NOMO-1 (cell line): ENCODE measurements at regions not wholly inside any gene's neighbourhood (a gene's known extent, or its start where the extent isn't known, plus 50 kb on each side); places are given as distances from the start of the nearest gene placed in this dataset.

Experiments used
- DNase-seq, 2 experiments: peaks; one replicate each; lab custom pipeline; 2025; ENCODE audit not compliant: unreplicated experiment in 2 of 2; lab: John Stamatoyannopoulos, UW

DNA sequence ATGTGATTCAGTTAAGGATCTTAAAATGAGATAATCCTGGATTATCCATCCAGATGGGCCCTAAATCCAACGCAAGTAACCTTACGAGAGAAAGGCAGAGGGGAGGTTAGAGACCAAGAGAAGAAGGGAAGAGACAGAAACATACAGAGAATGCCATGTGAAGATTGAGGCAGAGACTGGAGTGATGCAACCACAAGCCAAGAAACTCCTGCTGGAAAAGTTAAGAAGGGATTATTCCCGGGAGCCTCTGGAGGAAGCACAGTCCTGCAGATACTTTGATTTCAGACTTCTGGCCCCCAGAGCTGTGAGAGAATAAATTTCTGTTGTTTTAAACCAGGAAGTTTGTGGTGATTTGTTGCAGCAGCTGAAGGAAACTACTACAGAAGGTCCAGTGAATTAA is 992.7 kb downstream of the BCL11A start:
- DNase-seq, result no peak

DNA sequence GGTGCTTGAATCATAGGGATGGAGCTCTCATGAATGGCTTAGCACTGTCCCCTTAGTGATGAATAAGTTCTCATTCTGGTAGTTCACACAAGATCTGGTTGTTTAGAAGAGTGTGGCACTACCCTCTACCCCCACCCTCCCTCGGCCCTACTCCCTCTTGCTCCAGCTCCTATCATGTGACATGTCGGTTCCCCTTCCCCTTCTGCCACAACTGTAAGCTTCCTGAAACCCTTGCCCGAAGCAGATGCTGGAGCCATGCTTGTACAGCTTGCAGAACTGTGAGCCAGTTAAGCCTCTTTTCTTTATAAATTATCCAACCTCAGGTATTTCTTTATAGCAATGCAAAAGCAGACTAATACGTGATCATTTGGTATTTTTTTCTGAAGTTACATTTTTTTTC is 1012.6 kb downstream of the BCL11A start:
- DNase-seq, result peak in 1 of 2 experiments; percentile 15

DNA sequence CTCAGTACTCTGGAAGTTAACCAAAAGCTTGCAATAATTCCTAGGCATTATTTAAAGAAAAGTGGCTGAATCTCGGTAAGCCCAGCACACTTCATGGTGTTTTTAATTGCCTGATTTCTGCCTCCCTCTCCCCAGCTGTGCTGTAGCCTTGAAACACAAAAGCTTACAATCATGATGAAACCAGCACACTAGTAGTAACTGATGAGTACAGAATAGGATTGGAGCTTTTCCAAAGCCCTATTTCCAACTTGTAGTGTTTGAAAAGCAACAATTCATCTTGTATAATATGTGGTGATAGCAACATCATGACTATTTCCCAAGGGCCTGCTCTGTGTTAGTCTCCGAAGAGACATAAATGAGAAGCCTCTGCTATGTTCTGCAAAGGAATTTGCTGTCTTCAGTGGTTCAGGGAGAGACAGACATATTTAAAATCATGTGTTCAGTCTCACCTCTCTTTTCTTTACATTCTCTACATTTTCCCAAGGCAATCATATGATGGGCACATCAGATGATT is 1015.0 kb downstream of the BCL11A start:
- DNase-seq, result no peak

DNA sequence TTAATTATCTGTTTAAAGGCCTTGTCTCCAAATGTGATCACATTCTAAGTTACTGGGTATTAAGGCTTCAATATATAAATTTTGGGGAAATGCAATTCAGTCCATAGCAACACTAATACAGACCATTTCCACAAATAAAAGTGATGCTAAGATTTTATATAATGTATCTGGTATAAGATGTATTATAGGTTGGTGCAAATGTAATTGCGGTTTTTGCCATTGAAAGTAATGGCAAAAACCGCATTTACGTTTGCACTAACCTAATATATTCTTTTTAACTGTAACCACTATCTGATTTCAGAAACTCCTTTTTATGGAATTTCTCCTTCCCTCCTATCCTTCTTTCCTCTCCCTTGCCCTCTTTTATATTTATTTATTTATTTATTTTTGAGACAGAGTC is 1020.6 kb downstream of the BCL11A start:
- no peak for DNase-seq

DNA sequence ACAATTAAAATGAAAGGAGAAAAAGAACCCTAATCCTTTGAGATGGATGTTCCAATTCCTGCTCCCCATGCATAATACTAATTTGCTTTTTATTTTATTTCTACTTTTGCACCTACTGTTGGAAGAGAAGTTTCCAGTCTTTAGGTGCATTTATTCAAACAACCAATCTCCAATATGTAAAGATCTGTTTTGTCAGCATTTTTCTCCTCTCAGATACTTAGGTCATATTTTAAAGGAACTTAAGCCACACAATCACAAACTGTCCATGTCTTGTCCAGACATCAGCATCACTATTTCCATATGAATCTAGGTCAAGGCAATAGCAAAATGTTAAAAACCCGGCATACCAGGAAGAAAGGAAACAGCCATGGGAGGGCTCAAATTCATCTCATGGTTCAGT is 1023.2 kb downstream of the BCL11A start:
- no peak for DNase-seq

DNA sequence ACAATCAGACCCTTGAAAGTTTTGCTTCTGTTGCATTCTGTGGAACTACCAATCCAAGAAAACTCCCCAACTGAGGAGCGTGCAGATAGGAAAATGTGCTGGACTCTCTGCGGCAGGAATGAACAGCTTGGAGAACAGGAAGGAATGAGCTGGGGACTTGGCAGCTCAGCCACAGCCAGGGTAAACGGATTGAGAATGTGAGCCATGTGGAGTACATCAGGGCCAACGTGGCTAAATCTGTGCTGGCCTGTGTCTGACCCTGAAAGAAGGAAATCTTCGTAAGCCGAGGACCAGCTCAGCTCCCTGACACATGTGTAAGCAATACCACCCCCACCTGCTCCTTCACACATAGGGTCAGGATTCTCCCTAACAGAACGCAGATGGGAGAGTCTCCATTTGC is 1023.7 kb downstream of the BCL11A start:
- no peak for DNase-seq

DNA sequence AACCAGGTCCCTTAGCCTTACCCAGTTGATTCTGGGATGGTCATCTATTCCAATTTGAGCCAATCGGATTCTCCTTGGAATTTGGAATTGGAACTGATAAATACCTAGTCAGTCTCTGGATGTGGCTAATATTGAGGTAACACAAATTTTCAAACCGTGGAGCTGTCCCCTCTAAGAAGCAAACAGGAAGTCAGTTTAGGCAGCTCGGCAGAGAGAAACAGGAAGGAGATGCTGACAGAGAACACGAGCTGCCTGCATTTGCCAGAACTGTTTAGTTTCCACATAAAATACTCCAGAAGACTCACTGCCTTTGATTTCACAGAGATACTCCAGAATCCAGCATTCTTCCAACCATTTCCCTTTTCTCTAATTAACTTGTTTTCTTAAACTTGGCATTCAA is 1024.9 kb downstream of the BCL11A start:
- DNase-seq, result peak; percentile 5 to 21

DNA sequence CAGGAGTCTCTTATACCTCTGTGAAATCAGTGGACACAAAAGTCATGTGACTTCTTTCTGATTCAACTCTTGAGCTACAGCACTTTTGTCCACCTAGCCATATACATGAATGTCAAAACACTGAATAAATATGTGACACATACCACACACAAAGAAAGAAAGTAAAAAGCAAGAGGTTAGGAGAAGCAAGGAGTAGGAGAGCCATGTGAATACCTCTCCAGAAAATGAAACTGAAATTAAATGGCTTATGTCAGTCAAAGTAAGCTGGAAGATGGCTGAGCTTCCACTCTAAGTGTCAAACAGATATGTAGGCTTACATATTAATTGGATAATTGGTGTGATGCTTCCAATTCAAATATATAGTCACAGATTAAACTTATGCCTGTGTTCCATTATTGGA is 1050.5 kb downstream of the BCL11A start:
- DNase-seq, result no peak

DNA sequence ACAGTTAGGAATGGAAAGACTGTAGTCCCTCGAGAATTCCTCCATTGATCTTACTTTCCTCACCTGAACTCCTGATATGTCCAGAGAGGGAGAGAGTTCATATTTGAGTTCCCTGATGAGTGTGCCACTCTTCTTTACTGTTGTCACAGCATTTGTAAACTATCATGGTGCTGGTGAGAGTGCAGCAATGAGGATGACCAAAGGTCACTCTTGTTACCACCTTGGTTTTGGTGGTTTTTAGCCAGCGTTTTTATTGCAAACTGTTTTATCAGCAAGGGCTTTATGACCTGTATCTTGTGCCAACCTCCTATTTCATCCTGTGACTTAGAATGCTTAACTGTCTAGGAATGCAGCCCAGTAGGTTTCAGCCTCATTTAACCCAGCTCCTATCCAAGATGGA is 1062.5 kb downstream of the BCL11A start:
- DNase-seq, result no peak

DNA sequence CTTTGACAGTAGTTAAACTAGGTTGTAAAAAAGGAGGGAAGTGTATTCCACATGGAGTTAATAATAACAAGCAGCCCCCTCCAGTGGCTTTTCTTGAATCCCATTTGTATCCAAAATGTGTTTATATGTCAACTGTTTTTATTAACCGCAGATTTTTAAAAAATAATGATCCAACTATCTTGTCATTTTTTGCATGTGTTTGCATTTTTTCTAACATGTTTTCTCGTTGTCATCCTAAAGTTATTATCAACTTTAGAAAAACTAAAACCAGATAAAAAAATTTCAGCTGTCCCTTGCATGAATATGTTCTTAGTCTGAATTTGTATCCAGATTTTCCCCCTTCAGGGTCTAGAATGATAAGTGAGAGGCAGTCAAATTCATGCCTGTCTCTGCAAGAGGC is 1063.3 kb downstream of the BCL11A start:
- no peak for DNase-seq

DNA sequence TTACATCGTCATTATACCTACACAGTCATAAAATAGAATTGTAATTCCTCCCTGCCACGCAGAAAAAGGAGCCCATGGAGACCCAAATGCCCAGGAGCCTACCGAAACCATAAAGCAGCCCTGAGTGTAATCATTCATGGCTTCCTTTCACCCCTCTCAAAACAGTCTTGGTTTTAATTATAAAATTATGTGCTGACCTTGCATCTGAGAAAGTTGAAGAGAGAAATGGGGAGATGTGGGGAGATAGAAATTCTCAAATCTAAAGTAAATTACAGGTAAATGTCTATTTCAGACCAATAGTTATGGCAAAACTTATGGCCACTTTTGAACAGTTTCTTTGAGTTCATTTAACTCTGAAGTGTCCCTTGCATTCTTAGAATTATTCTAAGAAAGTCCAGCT is 1068.8 kb downstream of the BCL11A start:
- DNase-seq, result no peak

DNA sequence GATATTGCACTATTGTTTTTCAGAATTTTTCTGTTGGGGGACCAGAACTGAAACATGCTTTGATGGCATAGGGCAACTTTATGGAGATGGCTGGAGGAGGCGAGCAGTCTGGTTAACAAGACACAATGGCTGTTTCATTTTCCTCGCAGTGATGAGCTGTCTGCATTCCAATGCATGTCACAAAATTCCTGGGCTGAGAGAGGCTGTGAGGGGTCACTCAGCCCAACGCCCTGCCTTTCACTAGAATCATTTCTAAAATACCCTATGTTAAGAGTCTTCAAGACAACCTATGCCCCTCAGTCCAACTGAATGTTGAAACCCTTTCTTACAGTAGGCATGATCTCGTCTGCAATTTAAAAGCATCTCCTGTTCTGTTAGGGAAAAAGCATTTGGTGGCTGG is 1090.0 kb downstream of the BCL11A start:
- no peak for DNase-seq

DNA sequence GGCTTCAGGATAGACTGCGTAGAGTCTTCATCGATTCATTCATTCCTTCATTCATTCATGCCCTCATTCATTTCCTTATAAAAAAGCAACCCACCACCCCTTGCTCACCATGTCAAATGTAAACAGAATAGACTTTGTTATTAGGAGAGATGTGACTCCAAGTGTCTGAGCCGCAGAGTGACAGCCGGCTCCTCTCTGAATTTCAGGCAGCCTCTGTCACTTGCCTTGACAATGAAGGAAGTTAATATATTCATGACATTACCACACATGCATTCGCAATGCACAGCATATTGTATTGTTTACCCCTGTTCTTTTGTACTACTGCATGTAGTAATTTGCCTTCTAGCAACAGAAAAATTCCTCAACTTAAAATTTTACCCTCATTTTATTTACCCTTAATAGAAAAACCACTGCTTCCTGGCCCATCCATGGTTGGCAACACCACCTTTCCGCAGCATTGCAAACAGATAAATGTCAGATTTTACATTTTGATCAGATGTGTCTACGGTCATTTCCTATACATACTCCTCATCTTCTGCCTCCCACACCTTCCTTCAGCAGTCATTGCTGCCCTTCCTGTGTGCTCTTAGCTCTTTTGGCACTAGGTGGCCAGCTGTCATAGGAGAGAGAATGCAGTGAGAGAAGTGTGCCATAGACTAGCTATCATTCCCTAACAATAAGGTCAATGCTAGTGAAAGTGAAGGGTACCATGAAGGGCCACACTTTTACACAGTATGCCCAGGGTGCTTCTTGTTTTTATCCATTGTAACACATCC is 1090.8 kb downstream of the BCL11A start:
- DNase-seq, result no peak

DNA sequence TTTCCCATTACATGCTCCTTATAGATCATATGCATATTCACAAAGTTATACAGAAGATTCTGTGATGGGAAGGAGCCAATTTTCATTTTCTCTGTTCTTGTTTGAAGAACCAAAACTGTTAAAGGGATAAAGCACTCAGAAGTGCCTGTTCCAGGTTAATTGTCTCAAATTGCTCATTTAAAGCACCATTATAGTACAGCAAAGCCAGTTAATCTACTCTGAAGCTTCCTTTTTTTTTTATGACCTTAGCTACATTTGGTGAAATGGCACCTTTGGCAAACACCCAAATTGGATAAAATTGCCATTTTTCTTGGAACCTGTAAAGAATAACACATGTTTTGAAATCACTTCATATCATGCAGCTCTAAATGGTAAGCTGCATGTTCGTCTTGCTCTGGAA is 1092.3 kb downstream of the BCL11A start:
- DNase-seq, result no peak

DNA sequence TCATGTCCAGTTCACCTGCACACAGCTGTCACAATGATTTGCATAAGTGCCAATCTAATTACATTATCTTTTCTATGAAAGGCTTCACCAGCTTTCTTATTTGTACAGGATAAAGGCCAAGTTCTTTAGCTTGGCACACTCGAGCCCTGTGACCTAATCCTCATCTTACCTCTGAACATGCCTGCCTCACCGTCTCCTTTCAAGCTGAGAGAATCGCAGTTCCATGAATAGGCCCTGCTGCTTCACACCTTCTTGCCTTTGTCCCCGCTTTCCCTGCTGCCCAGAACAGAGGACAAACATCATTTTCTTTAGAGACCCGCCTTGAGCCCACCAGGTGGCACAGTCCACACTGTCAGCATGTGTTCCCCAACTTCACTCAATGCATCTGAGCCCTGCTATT is 1094.7 kb downstream of the BCL11A start:
- no peak for DNase-seq

DNA sequence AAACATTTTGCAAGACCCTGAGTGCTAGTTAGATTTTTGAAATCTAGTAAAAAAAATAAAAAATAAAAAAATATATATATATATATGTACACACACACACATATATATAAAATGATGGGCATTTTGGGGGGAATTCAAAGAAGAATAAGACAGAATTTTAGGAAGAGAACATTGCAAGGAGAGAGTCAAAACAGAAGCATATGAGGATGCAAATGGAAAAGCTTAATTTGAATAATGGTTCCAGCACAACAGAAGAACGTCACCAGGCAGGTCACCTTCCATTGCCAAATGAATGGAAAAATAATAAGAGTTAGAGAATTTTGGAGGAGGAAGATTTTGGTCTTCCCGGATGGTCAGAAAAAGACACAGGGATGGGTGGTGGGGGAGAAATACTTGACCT is 1097.2 kb downstream of the BCL11A start:
- no peak for DNase-seq

DNA sequence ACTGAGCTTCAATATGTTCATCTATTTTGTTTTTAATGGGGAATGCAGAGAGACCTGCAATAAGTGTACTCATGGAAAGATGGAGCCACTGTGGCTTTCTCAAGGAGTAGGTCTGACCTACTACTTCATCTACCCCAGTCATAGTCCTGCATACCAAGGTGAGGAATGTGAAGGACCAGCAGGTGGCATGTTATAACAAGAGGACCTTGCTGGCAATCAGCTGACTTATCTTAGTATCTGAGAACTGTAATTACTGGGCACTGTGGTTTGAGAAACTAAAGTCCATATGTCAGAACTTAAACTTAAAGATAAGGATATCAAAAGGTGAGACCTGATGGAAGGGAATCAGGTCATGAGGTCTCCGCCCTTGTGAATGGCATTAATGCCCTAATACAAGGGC is 1104.2 kb downstream of the BCL11A start:
- DNase-seq, result no peak

DNA sequence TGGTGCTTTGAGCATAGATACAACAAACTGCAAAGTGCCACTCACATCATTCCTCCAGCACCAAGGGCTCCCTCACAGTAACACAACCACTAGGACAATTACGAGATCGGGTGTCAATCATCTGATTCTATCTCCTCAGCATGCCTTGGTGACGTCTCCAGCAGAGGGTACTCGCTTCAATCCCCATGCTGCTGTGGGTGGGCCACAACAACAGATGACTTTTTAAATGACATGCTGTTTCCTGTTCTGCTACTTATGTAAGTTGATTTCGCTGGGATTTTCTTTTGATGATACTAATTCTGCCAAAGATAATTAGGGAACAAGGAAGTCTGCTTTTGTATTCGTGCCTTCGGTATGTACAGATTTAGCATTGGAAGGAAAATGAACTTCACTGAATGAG is 1113.0 kb downstream of the BCL11A start:
- DNase-seq, result no peak

DNA sequence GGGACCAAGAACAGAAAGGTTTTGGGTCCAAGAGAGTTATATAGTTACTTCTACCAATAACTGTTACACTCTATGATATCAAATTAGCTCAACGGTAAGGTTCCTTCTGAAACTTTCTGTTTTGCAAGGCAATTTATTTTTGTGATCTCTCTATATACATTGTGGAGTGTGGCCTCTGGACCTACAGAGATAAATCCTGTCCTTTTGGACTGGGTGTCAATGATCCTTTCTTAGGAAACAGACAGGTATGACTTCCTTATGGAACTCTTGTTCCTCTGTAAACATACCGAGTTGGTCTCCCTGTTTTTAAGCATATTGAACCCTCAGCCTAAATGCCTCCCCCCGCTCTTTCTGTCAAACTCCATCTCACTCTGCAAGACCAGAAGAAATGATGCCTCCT is 1117.8 kb downstream of the BCL11A start:
- no peak for DNase-seq

DNA sequence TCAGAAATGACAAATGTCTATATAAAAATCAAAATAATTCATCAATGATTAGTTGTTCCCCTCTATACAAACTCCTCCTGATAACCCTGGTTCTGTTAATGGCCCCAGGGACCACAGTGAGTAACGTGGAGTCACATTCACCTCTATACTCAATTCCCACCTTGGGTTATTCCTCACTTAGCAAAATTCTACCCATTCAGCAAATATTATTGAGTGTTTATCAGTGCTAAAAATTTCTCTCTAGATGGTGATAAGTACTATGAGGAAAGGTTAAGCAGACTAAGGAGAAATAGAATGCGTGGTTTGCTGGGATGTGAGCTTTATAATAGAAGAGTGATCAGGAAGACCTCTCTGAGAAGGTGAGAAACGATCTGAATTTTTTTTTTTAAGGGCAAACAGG is 1124.5 kb downstream of the BCL11A start:
- DNase-seq, result no peak

DNA sequence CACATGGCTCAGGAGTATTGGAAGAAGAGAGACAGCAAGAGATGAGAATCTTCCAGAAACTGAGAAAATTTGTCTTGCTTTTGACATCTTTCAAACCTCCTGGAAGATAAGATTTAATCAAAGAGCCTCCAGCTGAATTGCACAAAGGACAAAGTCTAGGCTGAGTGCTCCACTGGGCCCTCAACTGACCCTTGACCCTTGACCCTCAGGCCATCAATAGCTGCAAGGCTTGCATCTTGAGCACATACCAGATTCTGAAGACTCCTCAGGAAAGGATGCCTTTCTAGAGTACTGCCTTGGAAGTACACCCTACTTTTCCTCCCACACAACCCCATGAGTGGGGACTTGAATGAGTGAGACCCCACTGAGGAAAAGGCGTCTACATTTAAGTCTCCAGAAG is 1125.5 kb downstream of the BCL11A start:
- DNase-seq, result no peak

DNA sequence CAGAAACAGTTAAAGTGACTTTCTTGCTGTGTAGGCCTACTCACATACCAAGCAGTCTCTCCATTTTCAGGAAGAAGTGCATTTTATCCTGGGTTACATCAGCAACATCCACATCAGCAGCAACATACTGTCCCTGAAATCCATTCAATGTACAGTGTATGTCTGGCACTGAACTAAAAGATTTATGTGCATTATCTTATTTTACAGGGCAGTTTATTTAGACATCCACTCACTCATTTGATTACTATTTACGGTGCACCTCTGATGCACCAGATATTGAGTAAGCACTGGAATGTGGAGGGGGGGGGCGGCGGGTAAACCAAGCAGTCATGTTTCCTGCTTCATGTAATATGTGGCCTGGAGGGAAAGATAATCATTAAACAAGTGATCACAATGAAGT is 1128.2 kb downstream of the BCL11A start:
- DNase-seq, result no peak
